Trophoblast cell (in vitro differentiated cells and primary cell): ENCODE measurements at regions not wholly inside any gene's neighbourhood (a gene's known extent, or its start where the extent isn't known, plus 50 kb on each side); places are given as distances from the start of the nearest gene placed in this dataset.

Experiments used
- DNase-seq, 2 donors: peaks; one replicate each; pipeline ENCODE4 v3.0.0-alpha.2; 2016
- H2AFZ ChIP-seq: 2 replicates; pipeline ENCODE4 v1.6.1; 2013; ENCODE audit warnings: low read length, moderate library complexity, mild to moderate bottlenecking; ENCODE audit not compliant: insufficient read depth, poor library complexity
- H2AK5ac ChIP-seq: 2 replicates; pipeline ENCODE4 v1.6.1; 2013; ENCODE audit warnings: mild to moderate bottlenecking, low read length
- H2BK120ac ChIP-seq: 2 replicates; pipeline ENCODE4 v1.6.1; 2013; ENCODE audit warnings: low read length, mild to moderate bottlenecking, moderate library complexity; ENCODE audit not compliant: insufficient read depth, poor library complexity
- H2BK12ac ChIP-seq: 2 replicates; pipeline ENCODE4 v1.6.1; 2013; ENCODE audit warnings: mild to moderate bottlenecking, low read length, moderate library complexity
- H2BK5ac ChIP-seq: 2 replicates; pipeline ENCODE4 v1.6.1; 2013; ENCODE audit warnings: low read length, low read depth, moderate library complexity, mild to moderate bottlenecking; ENCODE audit not compliant: poor library complexity
- H3K14ac ChIP-seq: 2 replicates; pipeline ENCODE4 v1.6.1; 2013; ENCODE audit warnings: mild to moderate bottlenecking, low read length
- H3K18ac ChIP-seq: 2 replicates; pipeline ENCODE4 v1.6.1; 2013; ENCODE audit warnings: mild to moderate bottlenecking, low read length
- H3K23ac ChIP-seq: 2 replicates; pipeline ENCODE4 v1.6.1; 2013; ENCODE audit warnings: low read length
- H3K27ac ChIP-seq: 2 replicates; pipeline ENCODE4 v1.5.1; 2013; ENCODE audit warnings: low read depth, mild to moderate bottlenecking, inconsistent platforms, low read length, moderate library complexity
- H3K27me3 ChIP-seq: 2 replicates; pipeline ENCODE4 v1.6.1; 2013; ENCODE audit warnings: inconsistent platforms, mild to moderate bottlenecking, low read length, moderate library complexity; ENCODE audit not compliant: insufficient read depth
- H3K36me3 ChIP-seq, 2 experiments: 1 replicate in 1 of 2; 2 replicates in 1 of 2; pipeline ENCODE4 v1.6.1; 2013; ENCODE audit warnings: low read length in 2 of 2, mild to moderate bottlenecking in 2 of 2, moderate library complexity in 1 of 2; ENCODE audit not compliant: insufficient read depth in 2 of 2, control insufficient read depth in 1 of 2
- H3K4ac ChIP-seq: 2 replicates; pipeline ENCODE4 v1.6.1; 2013; ENCODE audit warnings: low read depth, mild to moderate bottlenecking, low read length, moderate library complexity
- H3K4me1 ChIP-seq, 2 experiments: 1 replicate in 1 of 2; 2 replicates in 1 of 2; pipeline ENCODE4 v1.6.1; 2013; ENCODE audit warnings: low read length in 2 of 2, mild to moderate bottlenecking in 2 of 2, moderate library complexity in 1 of 2; ENCODE audit not compliant: insufficient read depth in 2 of 2, control insufficient read depth in 1 of 2
- H3K4me2 ChIP-seq: 2 replicates; pipeline ENCODE4 v1.6.1; 2013; ENCODE audit warnings: inconsistent platforms, mild to moderate bottlenecking, low read length, moderate library complexity
- H3K4me3 ChIP-seq: 2 replicates; pipeline ENCODE4 v1.5.1; 2013; ENCODE audit warnings: mild to moderate bottlenecking, low read depth, low read length, inconsistent platforms
- H3K79me1 ChIP-seq: one replicate; pipeline ENCODE4 v1.6.1; 2013; ENCODE audit warnings: low read length
- H3K79me2 ChIP-seq: 2 replicates; pipeline ENCODE4 v1.6.1; 2013; ENCODE audit warnings: low read length, mild to moderate bottlenecking; ENCODE audit not compliant: control insufficient read depth, insufficient read depth, poor library complexity
- H3K9ac ChIP-seq: 2 replicates; pipeline ENCODE4 v1.6.1; 2013; ENCODE audit warnings: mild to moderate bottlenecking, low read length
- H3K9me3 ChIP-seq: 2 replicates; pipeline ENCODE4 v1.6.1; 2013; ENCODE audit warnings: low read depth, mild to moderate bottlenecking, control low read depth, inconsistent platforms, low read length; ENCODE audit not compliant: insufficient read depth
- H4K12ac ChIP-seq: 2 replicates; pipeline ENCODE4 v1.6.1; 2013; ENCODE audit warnings: low read depth, mild to moderate bottlenecking, low read length, moderate library complexity
- H4K8ac ChIP-seq: 2 replicates; pipeline ENCODE4 v1.6.1; 2013; ENCODE audit warnings: low read depth, mild to moderate bottlenecking, low read length, moderate library complexity
- H4K91ac ChIP-seq: one replicate; pipeline ENCODE4 v1.6.1; 2013; ENCODE audit warnings: low read depth, mild to moderate bottlenecking, low read length, moderate library complexity
- WGBS: extraction: QIAGEN DNeasy Blood & Tissue Kit; methylation state at CpG from one replicate; pipeline ENCODE4 v1.1.7; 2013; ENCODE audit warnings: missing lambda C conversion rate; ENCODE audit not compliant: insufficient read length, insufficient coverage; ENCODE audit errors: extremely low coverage; 5-methylcytosine and 5-hydroxymethylcytosine counted together

- H3K4me2 ChIP-seq = no peak overlapping the region
- H3K4me3 ChIP-seq = no peak overlapping the region
- no peak overlapping the region for H2AK5ac ChIP-seq
- H3K27me3 ChIP-seq = no peaks in the 10 kb centered on the region
- H2BK5ac ChIP-seq = no peak overlapping the region
- no peak overlapping the region for H3K4ac ChIP-seq
- no peak overlapping the region for H4K8ac ChIP-seq
- no peak overlapping the region for H3K23ac ChIP-seq
- no peak overlapping the region for H3K9ac ChIP-seq
- no peak overlapping the region for H4K12ac ChIP-seq
- H3K18ac ChIP-seq = no peak overlapping the region
- H3K14ac ChIP-seq = no peak overlapping the region
- H3K79me1 ChIP-seq = no peaks in the 10 kb centered on the region
- H2BK120ac ChIP-seq = no peak overlapping the region
- no peaks in the 10 kb centered on the region for H3K36me3 ChIP-seq
- DNase-seq = no peak
- H3K9me3 ChIP-seq = no peaks in the 10 kb centered on the region
- no peak overlapping the region for H2AFZ ChIP-seq
- H3K79me2 ChIP-seq = no peaks in the 10 kb centered on the region
- H2BK12ac ChIP-seq = no peak overlapping the region
- H3K4me1 ChIP-seq = no peaks in the 10 kb centered on the region
- no peak overlapping the region for H3K27ac ChIP-seq
- no peak overlapping the region for H4K91ac ChIP-seq
Measured at GRCh38 chrX:1027680-1028079, 184.8 kb downstream of the CRLF2 start.

DNA sequence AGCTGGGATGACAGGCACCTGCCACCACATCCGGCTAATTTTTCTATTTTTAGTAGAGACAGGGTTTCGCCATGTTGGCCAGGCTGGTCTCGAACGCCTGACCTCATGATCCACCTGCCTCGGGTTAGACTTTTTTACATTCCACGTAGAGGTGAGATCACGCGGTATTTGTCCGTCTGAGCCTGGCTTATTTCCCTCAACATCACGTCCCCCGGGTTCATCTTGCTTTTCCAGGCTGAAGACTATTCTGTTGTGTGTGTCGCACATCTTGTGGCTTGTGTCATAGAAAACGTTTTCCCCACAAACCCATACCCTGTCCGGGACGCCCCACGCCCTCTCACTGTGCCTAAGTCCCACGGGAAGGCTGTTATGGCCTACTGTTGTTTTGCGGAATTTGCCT is 185.3 kb downstream of the CRLF2 start:
- no peaks in the 10 kb centered on the region for H3K27me3 ChIP-seq
- no peak overlapping the region for H2BK5ac ChIP-seq
- no peak overlapping the region for H4K91ac ChIP-seq
- no peak overlapping the region for H3K9ac ChIP-seq
- no CpG with 5 or more reads among the region's 18 CpGs for WGBS
- no peaks in the 10 kb centered on the region for H3K79me1 ChIP-seq
- H2AFZ ChIP-seq = no peak overlapping the region
- no peaks in the 10 kb centered on the region for H3K36me3 ChIP-seq
- no peak overlapping the region for H2BK120ac ChIP-seq
- H3K27ac ChIP-seq = no peak overlapping the region
- H4K8ac ChIP-seq = no peak overlapping the region
- H3K14ac ChIP-seq = no peak overlapping the region
- no peak overlapping the region for H3K4me3 ChIP-seq
- H3K18ac ChIP-seq = no peak overlapping the region
- H3K23ac ChIP-seq = peak overlapping the region; percentile 54
- H3K4me1 ChIP-seq = no peaks in the 10 kb centered on the region
- DNase-seq = no peak
- H3K79me2 ChIP-seq = no peaks in the 10 kb centered on the region
- no peak overlapping the region for H3K4ac ChIP-seq
- H4K12ac ChIP-seq = no peak overlapping the region
- no peak overlapping the region for H2AK5ac ChIP-seq
- no peak overlapping the region for H3K4me2 ChIP-seq
- no peaks in the 10 kb centered on the region for H3K9me3 ChIP-seq
- no peak overlapping the region for H2BK12ac ChIP-seq

GRCh38 chrX:1026263-1027015 is 186.0 kb downstream of the CRLF2 start:
- Histone ChIP-seq H3K4me3 (no peak overlapping the region), H3K9me3 (peaks cover 2% of the 10 kb centered on the region), H2BK120ac (no peak overlapping the region), H4K8ac (no peak overlapping the region), H3K14ac (no peak overlapping the region), H3K36me3 (no peaks in the 10 kb centered on the region), H3K79me2 (no peaks in the 10 kb centered on the region), H3K27me3 (no peaks in the 10 kb centered on the region), H3K9ac (no peak overlapping the region), H3K4ac (no peak overlapping the region), H3K4me1 (no peaks in the 10 kb centered on the region), H2BK12ac (no peak overlapping the region), H2AFZ (no peak overlapping the region), H3K27ac (no peak overlapping the region), H3K4me2 (no peak overlapping the region), H4K12ac (no peak overlapping the region), H4K91ac (no peak overlapping the region), H3K23ac (no peak overlapping the region), H3K18ac (no peak overlapping the region), H2AK5ac (no peak overlapping the region), H2BK5ac (no peak overlapping the region), H3K79me1 (no peaks in the 10 kb centered on the region)
- no peak for DNase-seq
- WGBS = no CpG with 5 or more reads among the region's 13 CpGs

DNA sequence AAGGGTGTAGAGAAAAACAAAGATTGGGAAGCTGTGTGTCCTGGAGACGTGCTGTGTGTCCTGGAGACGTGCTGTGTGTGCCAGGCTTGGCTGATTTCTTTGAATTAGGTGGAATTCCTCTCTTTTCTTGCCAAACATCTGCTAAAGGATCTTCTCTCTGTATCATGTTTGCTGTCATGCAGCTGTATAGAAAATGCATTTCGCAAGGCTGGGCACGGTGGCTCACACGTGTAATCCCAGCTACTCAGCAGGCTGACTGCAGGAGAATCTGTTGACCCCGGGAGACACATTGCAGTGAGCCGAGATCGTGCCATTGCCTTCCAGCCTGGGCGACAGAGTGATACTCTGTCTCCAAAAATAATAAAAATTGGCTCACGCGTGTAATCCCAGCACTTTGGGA is 187.0 kb downstream of the CRLF2 start:
- H3K4me3 ChIP-seq = no peak overlapping the region
- no peak overlapping the region for H2BK120ac ChIP-seq
- H3K36me3 ChIP-seq = no peaks in the 10 kb centered on the region
- H4K91ac ChIP-seq = no peak overlapping the region
- H4K8ac ChIP-seq = no peak overlapping the region
- H3K4me1 ChIP-seq = no peaks in the 10 kb centered on the region
- no peak overlapping the region for H2AK5ac ChIP-seq
- DNase-seq = no peak
- no peak overlapping the region for H3K23ac ChIP-seq
- H2BK12ac ChIP-seq = no peak overlapping the region
- no peak overlapping the region for H3K18ac ChIP-seq
- no peak overlapping the region for H3K9ac ChIP-seq
- no peak overlapping the region for H2BK5ac ChIP-seq
- no peak overlapping the region for H3K27ac ChIP-seq
- H3K27me3 ChIP-seq = no peaks in the 10 kb centered on the region
- no peaks in the 10 kb centered on the region for H3K79me1 ChIP-seq
- H4K12ac ChIP-seq = no peak overlapping the region
- no CpG with 5 or more reads among the region's 11 CpGs for WGBS
- H3K79me2 ChIP-seq = no peaks in the 10 kb centered on the region
- H3K4me2 ChIP-seq = no peak overlapping the region
- H3K4ac ChIP-seq = no peak overlapping the region
- no peak overlapping the region for H3K14ac ChIP-seq
- H3K9me3 ChIP-seq = peaks cover 5% of the 10 kb centered on the region
- no peak overlapping the region for H2AFZ ChIP-seq
